K562 (cell line): ENCODE measurements at regions not wholly inside any gene's neighbourhood (a gene's known extent, or its start where the extent isn't known, plus 50 kb on each side); places are given as distances from the start of the nearest gene placed in this dataset.

Source experiments
- ATAC-seq: fragments of 200-7000 bp; cut with Tn5 transposase; 3 replicates; pipeline ENCODE4 v1.9.1; 2020; ENCODE audit warnings: moderate library complexity
- BruUV-seq: library from RNA; stranded (reverse); fragments of 400-500 nt; replicated peaks from 2 replicates; lab custom pipeline; 2021; lab: Mats Ljungman, UMichigan
- CTCF ChIA-PET: fragments of 300-600 bp; formaldehyde crosslinking; extraction: SDS; loops from one replicate; lab custom pipeline; 2021; ENCODE audit warnings: low intra/inter-chr PET ratio; lab: Yijun Ruan, JAX
- POLR2A ChIA-PET: fragments of 300-600, 350-650 bp; sonication (Branson Sonifier 250); formaldehyde crosslinking; extraction: SDS; loops from one replicate; lab custom pipeline; 2021; ENCODE audit warnings: antibody characterized with exemption, inconsistent platforms; lab: Yijun Ruan, JAX
- DNase-seq, 4 experiments: peaks; one replicate each; pipeline versions ENCODE4 v3.0.0 to v3.0.0-alpha.2; 2011 to 2018; ENCODE audit warnings: low spot score in 3 of 4, mixed read lengths in 3 of 4; ENCODE audit errors: extremely low read depth in 1 of 4
- FAIRE-seq: peaks from 2 replicates; lab custom pipeline; 2011; peaks lifted over from hg19 to GRCh38; lab: Jason Lieb, UNC
- H2AFZ ChIP-seq: 2 replicates; pipeline ENCODE4 v1.6.0; 2011; ENCODE audit warnings: low read depth, low read length, control low read depth, inconsistent platforms
- H3K27ac ChIP-seq: fragments of 200-600 bp; 3 replicates; pipeline ENCODE4 v1.8.0; 2011; ENCODE audit warnings: low read depth, mild to moderate bottlenecking, control low read depth, inconsistent platforms, low read length, moderate library complexity, mixed read lengths; ENCODE audit errors: extremely low read depth
- H3K27me3 ChIP-seq, 2 experiments: fragments of 300-600 bp in 1 of 2; 2 replicates in 1 of 2; 3 replicates in 1 of 2; pipeline versions ENCODE4 v1.6.0 to v1.8.0; 2011; ENCODE audit warnings: inconsistent platforms in 2 of 2, low read length in 2 of 2, mild to moderate bottlenecking in 1 of 2, mixed read lengths in 1 of 2, moderate library complexity in 1 of 2; ENCODE audit not compliant: control insufficient read depth in 2 of 2, insufficient read depth in 2 of 2
- H3K36me3 ChIP-seq: fragments of 300-600 bp; 3 replicates; pipeline ENCODE4 v1.8.0; 2011; ENCODE audit warnings: mild to moderate bottlenecking, low read length, inconsistent platforms; ENCODE audit not compliant: control insufficient read depth, insufficient read depth
- H3K4me1 ChIP-seq, 2 experiments: fragments of 200-600 bp in 1 of 2; replicated peaks in 1 of 2; 2 replicates in 1 of 2; 3 replicates in 1 of 2; pipeline versions ENCODE4 v1.5.1 to v1.8.0; 2011; ENCODE audit warnings: inconsistent platforms in 2 of 2, low read length in 2 of 2, mild to moderate bottlenecking in 1 of 2, mixed read lengths in 1 of 2, moderate library complexity in 1 of 2; ENCODE audit not compliant: control insufficient read depth in 2 of 2, insufficient read depth in 2 of 2
- H3K4me2 ChIP-seq: 2 replicates; pipeline ENCODE4 v1.6.1; 2011; ENCODE audit warnings: low read length, control low read depth, inconsistent platforms, mixed read lengths; ENCODE audit not compliant: insufficient read depth
- H3K4me3 ChIP-seq: fragments of 200-600 bp; sonication (generic), shearing (Covaris generic); 2 replicates; pipeline ENCODE4 v1.5.1; 2016; ENCODE audit warnings: control low read depth, inconsistent platforms
- H3K79me2 ChIP-seq: fragments of 200-600 bp; 3 replicates; pipeline ENCODE4 v1.8.0; 2011; ENCODE audit warnings: low read length, inconsistent platforms; ENCODE audit not compliant: control insufficient read depth, insufficient read depth
- H3K9ac ChIP-seq, 2 experiments: 2 replicates each; pipeline versions ENCODE4 v1.6.0 to v1.6.1; 2011; ENCODE audit warnings: low read depth in 2 of 2, low read length in 2 of 2, control low read depth in 1 of 2, inconsistent platforms in 1 of 2, mild to moderate bottlenecking in 1 of 2, mixed read lengths in 1 of 2; ENCODE audit not compliant: insufficient read depth in 1 of 2
- H3K9me1 ChIP-seq: one replicate; pipeline ENCODE4 v1.6.0; 2011; ENCODE audit warnings: inconsistent platforms, mild to moderate bottlenecking, low read length, moderate library complexity; ENCODE audit not compliant: control insufficient read depth, insufficient read depth
- H3K9me3 ChIP-seq: replicated peaks from 2 replicates; pipeline ENCODE4 v1.5.1; 2011; ENCODE audit warnings: low read depth, low read length, inconsistent platforms; ENCODE audit not compliant: control insufficient read depth, insufficient read depth
- H4K20me1 ChIP-seq: replicated peaks from 2 replicates; pipeline ENCODE4 v1.6.1; 2011; ENCODE audit warnings: low read length, inconsistent platforms, mixed read lengths; ENCODE audit not compliant: control insufficient read depth, insufficient read depth
- CREB3L1 ChIP-seq: fragments of 450-650 bp; IDR thresholded peaks from 2 replicates; pipeline ENCODE4 v1.6.1; 2014; ENCODE audit warnings: low read depth, mild to moderate bottlenecking, moderate library complexity, borderline replicate concordance
- ELF1 ChIP-seq: fragments of 200-800 bp; sonication (Bioruptor generic); IDR thresholded peaks from 2 replicates; pipeline ENCODE4 v1.6.1; 2016; ENCODE audit warnings: missing genetic modification characterization, missing compliant biosample characterization
- GABPA ChIP-seq: fragments of 200-800 bp; sonication (Bioruptor generic); conservative IDR thresholded peaks from 2 replicates; pipeline ENCODE4 v1.6.1; 2016; ENCODE audit warnings: low read depth, missing genetic modification characterization, missing compliant biosample characterization
- L3MBTL2 ChIP-seq: fragments of 450-650 bp; IDR thresholded peaks from 2 replicates; pipeline ENCODE4 v1.6.1; 2016; ENCODE audit warnings: mild to moderate bottlenecking, moderate library complexity
- SPI1 ChIP-seq: IDR thresholded peaks from 2 replicates; pipeline ENCODE4 v1.6.1; 2011; ENCODE audit warnings: low read depth, low read length, control low read depth, borderline replicate concordance
- STAG1 ChIP-seq: sonication (generic); formaldehyde crosslinking; IDR thresholded peaks from 2 replicates; pipeline ENCODE4 v1.5.0; 2020; ENCODE audit warnings: missing genetic modification reagents, borderline replicate concordance
- ZBTB17 ChIP-seq: fragments of 450-650 bp; formaldehyde crosslinking; IDR thresholded peaks from 2 replicates; pipeline ENCODE4 v1.4.0; 2020; ENCODE audit warnings: mild to moderate bottlenecking
- WGBS: fragments of 100-300 bp; shearing (Covaris generic); methylation state at CpG from one replicate; pipeline ENCODE4 v1.1.6; 2016; ENCODE audit warnings: low coverage, mixed read lengths; ENCODE audit not compliant: insufficient coverage; ENCODE audit errors: missing lambda C conversion rate; 5-methylcytosine and 5-hydroxymethylcytosine counted together
- in situ Hi-C: fragments of 300-500 bp; cut with MboI; formaldehyde crosslinking; loops from 4 replicates; pipeline ENCODE4 v1.15.0; 2018; ENCODE audit warnings: inconsistent platforms, mixed read lengths
- intact Hi-C: fragments of 100-400 bp; cut with micrococcal nuclease; formaldehyde crosslinking; loops from 2 replicates; pipeline ENCODE4 v1.14.2; 2022

GRCh38 chr12:105899589-105899988 lies 239.2 kb downstream of the NUAK1 start:
- no peaks in the 10 kb centered on the region for H3K36me3 ChIP-seq
- intact Hi-C loops, result no loop called here
- H4K20me1 ChIP-seq, result no peaks in the 10 kb centered on the region
- WGBS, result 3% methylated on average over 5 of the region's 5 CpGs
- no peaks in the 10 kb centered on the region; the same call in 1 of the 2 replicates for H3K9me3 ChIP-seq
- H3K79me2 ChIP-seq, result no peaks in the 10 kb centered on the region
- DNase-seq (no peak), FAIRE-seq (no peak), ATAC-seq (no peak)
- H3K27me3 ChIP-seq, result no peaks in the 10 kb centered on the region
- TF ChIP-seq CREB3L1, result no peak
- TF ChIP-seq L3MBTL2, result 0 out of 2 replicates have a peak, but pooled peaks have one; percentile 40
- 0 out of 2 replicates have a peak, but pooled peaks have one; percentile 29 for TF ChIP-seq ZBTB17 (CRISPR knock-in tag)
- no peak for TF ChIP-seq STAG1 (CRISPR knock-in tag)
- TF ChIP-seq GABPA (tag), result peak; percentile 49
- 0 out of 2 replicates have a peak, but pooled peaks have one; percentile 38 for TF ChIP-seq ELF1
- TF ChIP-seq SPI1, result peak; percentile 76; the same call in 1 of the 2 replicates
- H3K27ac ChIP-seq, result no peak overlapping the region
- H3K4me1 ChIP-seq, result 0 out of 5 replicates have a peak, but pooled peaks cover 0 to 4% of the 10 kb centered on the region in 2 experiments
- H3K4me2 ChIP-seq, result no peak overlapping the region
- ChIA-PET CTCF (no interaction called here), POLR2A (no interaction called here)
- H3K9ac ChIP-seq, result no peak overlapping the region
- peak overlapping the region; percentile 68 for H2AFZ ChIP-seq
- in situ Hi-C loops, result no loop called here
- no peaks in the 10 kb centered on the region for H3K9me1 ChIP-seq
- BruUV-seq, result no TSS peak
- no peak overlapping the region for H3K4me3 ChIP-seq
